NCI-H1436 treated with DMSO at 0.1 percent for 48 hours (cell line): ENCODE measurements at regions not wholly inside any gene's neighbourhood (a gene's known extent, or its start where the extent isn't known, plus 50 kb on each side); places are given as distances from the start of the nearest gene placed in this dataset.

Experiments used
- DNase-seq: peaks from one replicate; lab custom pipeline; 2025; lab: John Stamatoyannopoulos, UW

GRCh38 chr1:30420519-30421050 is 302.8 kb downstream of the MATN1 start:
- DNase-seq: no peak

DNA sequence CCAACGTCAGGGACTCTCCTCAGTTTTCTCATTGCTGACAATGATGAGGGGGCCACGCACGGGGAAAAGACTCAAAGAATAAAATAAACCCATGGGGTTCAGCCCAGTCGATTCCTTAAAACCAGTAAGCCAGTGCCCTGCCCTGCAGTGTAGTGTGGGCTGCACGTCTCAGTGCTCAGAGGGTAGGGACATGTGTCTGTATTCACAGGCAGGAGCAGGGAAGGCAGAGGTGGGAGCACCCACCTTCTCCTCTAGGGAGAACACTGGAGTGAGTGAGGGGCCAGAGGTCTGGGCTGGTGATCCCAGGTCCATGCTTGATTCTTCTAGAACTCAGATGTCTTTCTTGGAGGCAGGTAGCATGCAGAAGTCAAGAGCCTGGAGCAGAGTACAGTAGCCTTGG is 303.6 kb downstream of the MATN1 start:
- no peak for DNase-seq

GRCh38 chr1:30418939-30419720 is 304.3 kb downstream of the MATN1 start:
- no peak for DNase-seq

- DNase-seq: no peak
These were observed 305.1 kb downstream of the MATN1 start for GRCh38 chr1:30418061-30418938.

GRCh38 chr1:30417701-30418046 is 305.7 kb downstream of the MATN1 start:
- no peak for DNase-seq

DNA sequence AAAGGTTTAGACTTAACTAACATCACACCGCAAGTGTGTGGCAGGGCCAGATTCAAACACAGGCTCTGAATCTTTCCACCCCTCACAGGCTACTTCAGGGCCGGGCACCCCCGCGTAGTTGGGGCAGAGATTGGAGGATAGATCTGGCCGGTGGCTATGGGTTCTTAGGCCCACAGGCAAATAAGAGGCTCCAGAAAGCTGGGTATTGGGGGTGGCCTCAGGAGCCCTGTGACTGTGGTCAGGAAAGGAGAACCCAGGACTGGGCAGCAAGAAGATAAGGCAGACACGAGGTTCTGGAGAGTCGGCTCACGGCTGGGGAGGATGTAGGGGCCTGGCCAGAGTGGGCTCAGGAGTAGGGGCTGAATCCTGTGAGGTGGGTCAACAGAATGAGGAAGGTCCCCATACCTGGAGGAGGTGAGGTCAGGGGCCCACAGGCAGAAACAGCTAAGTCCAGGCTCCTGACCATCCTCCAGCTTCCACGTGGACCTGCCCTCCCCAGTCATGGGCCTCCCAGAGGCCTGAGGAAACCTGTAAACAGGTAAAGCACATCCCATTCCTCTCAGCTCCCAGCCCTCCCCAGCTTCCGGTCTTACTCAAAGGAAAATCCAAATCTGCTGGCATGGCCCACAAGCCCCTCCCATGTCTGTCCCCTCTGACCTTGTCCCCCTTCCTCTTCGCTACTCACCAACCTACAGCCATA is 306.2 kb downstream of the MATN1 start:
- no peak for DNase-seq

DNA sequence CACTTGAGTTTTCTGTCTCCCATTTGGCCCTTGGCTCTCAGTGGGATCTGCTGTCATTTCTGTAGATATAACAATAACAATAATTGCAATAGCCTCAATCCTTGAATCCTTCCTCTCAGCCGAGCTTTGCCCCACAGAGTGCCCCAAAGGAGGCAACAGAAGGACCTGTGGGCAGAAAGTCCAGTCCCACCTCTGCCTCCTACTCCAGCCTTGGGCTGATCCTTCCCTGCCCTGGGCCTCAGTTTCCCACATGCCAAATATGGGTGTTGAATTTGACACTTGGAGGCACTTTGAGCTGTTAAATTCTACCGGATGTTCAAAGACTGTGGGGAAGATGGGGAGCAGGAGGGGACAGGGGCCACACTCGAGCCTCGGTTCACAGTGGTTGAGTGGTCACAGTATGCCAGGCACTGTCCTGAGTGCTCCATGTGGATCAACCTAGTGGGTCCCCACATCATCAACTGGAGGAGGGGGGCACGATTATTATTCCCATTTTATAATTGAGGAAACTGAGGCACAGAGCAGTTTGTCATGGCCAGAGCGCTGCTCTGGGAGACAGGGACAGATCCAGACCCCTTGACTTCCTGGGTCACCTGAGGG is 307.1 kb downstream of the MATN1 start:
- DNase-seq: no peak

GRCh38 chr1:30415171-30415940 is 308.0 kb downstream of the MATN1 start:
- DNase-seq: no peak

GRCh38 chr1:30414851-30415165 is 308.6 kb downstream of the MATN1 start:
- no peak for DNase-seq

DNA sequence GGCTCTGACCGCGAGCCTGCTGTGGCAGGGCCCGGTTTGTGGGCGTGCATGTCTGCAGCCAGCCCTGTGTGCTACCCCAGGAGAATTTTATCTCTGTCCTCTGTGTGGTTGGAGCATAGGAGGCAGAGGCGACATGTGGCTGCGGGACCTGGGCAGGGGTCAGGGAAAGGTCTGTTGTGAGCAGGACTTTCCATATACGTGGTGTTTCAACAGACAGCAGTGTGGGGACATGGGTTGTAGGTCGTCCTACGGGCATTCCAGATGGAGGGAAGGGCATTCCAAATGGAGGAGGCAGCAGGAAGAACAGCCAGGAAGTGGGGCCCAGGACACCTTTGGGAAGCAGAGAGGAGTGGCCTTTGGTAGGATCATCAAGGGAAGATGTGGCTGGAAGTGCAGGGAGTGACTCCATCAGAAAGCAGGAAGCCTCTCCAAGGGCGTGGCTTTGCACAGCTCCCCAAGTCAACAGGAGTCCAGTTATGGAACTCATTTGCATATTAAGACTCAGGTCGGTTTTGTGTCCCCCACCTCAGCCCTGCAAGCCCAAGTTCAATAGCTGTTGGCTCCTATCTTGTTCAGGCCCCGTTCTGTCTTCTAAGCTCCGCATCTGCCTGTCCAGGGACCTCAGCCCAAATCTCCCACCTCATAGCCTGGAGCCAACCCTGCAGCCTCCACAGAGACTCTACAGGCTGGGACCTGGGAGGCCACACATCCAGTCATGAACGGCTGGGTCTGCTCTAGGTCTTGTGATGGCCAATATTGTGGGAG is 309.1 kb downstream of the MATN1 start:
- no peak for DNase-seq

- DNase-seq: no peak
These were observed 309.8 kb downstream of the MATN1 start for GRCh38 chr1:30413606-30414005.

GRCh38 chr1:30413111-30413440 is 310.3 kb downstream of the MATN1 start:
- DNase-seq: no peak

DNA sequence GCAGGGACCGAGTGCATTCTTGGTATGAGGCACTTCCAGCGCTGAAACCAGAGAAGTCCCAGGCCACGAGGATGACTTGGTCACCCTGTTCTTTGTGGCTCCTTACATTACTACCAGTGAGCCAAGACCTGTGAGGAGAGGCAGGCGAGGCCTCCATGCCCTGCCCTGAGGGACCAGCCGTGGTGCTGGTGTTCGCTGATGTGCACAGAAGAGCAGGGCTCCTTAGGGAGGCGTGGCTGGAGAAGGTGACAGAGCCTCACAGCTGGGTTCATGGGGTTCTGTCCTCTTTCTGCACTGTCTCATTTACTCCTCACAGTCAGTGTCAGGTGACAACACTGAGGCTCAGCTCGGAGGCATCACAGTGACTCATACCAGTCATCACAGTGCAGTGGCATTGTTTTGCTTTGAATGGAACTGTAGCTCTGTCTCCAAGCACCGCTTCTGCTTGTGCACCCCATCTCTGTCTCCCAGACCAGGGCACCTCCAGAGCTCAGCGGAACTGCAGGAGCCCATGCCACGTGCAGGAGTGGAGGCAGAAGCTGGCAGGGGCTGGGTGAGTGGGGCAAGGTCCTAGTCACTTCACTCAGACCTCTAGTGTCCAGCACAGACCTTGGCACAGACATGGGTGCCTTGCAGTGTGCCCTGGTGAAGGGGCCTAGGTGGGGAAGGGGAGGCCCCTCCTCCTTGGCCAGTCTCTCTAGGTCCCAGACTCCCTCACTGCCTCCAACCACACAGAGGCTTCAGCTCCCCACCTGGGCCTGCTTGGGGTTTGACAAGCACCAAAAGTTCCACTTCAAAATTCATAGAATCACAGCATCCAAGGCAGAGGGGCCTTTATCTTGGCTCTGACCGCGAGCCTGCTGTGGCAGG is 310.9 kb downstream of the MATN1 start:
- DNase-seq: no peak

DNA sequence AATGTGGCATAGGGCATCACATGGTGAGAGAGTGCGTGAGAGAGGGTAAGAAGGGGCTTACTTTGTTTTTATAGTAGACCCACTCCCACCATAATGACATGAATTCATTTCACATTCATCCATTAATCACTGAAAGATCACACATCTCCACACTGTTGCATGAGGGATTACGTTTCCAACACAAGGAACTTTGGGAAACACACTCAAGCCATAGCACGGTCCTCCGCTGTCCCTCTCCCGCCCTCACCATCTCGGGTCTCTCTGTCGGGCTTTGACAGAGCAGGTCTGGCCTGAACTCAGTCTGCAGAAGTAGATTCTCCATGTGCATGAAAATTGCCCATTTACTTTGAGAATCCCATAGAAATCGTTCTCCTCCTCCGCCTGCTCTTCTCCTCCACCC is 312.2 kb downstream of the MATN1 start:
- DNase-seq: no peak

- DNase-seq: no peak
These were observed 313.1 kb downstream of the MATN1 start for GRCh38 chr1:30410153-30410851.

- DNase-seq: no peak
These were observed 313.8 kb downstream of the MATN1 start for GRCh38 chr1:30409476-30410152.

- DNase-seq: no peak
These were observed 315.4 kb downstream of the MATN1 start for GRCh38 chr1:30407865-30408580.
